ENCODE measurements at regions not wholly inside any gene's neighbourhood (a gene's known extent, or its start where the extent isn't known, plus 50 kb on each side); places are given as distances from the start of the nearest gene placed in this dataset.

DNA sequence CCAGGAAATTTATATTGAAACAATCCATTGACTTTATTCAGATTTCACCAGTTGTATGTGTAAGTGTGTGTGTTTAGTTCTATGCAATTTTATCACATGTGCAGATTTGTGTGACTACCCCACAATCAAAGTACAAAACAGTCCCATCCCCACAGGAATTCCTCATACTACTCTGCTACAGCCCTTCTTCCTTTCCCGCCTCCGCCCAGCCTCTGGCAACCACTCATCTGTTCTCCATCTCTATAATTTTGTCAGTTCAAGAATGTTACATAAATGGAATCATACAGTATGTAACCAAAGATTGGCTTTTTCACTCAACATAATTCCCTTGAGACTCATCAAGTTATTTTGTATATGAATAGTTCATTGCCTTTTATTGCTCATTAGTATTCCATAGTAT lies 289.1 kb downstream of the GADD45G start:
- Histone ChIP-seq H3K9me3 (ENCODE audit: insufficient read depth, low read length) (no peaks in the 10 kb centered on the region), H3K4me1 (ENCODE audit: insufficient read depth, insufficient read length) (no peaks in the 10 kb centered on the region)

GRCh38 chr9:89896806-89897340 lies 292.1 kb downstream of the GADD45G start:
- Histone ChIP-seq H3K9ac (ENCODE audit: insufficient read length, low read depth) (no peak overlapping the region), H3K4me1 (ENCODE audit: insufficient read depth, insufficient read length) (no peaks in the 10 kb centered on the region), H3K27me3 (ENCODE audit: insufficient read depth, insufficient read length) (no peaks in the 10 kb centered on the region), H3K4me3 (ENCODE audit: insufficient read length, low read depth) (no peak overlapping the region), H3K36me3 (ENCODE audit: insufficient read depth, insufficient read length, low read length) (no peaks in the 10 kb centered on the region), H3K9me3 (ENCODE audit: insufficient read depth, low read length) (no peaks in the 10 kb centered on the region)
- DNase-seq (ENCODE audit: low read depth, low spot score) = no peak
- no peak for TF ChIP-seq SUZ12 (IDR thresholded peaks at IDR 0.05; ENCODE audit: extremely low read depth, insufficient read depth, insufficient read length)
- TF ChIP-seq YY1 (IDR thresholded peaks at IDR 0.05; ENCODE audit: insufficient read depth, insufficient read length) = no peak
- TF ChIP-seq ZNF274 (IDR thresholded peaks at IDR 0.05; ENCODE audit: low read depth, low read length) = no peak

More for the DNA sequence above, 289.1 kb downstream of the GADD45G start:
- DNase-seq (ENCODE audit: low read depth, low spot score) = no peak
- no peak for TF ChIP-seq SUZ12 (IDR thresholded peaks at IDR 0.05; ENCODE audit: extremely low read depth, insufficient read depth, insufficient read length)
- TF ChIP-seq YY1 (IDR thresholded peaks at IDR 0.05; ENCODE audit: insufficient read depth, insufficient read length) = no peak
- no peak for TF ChIP-seq ZNF274 (IDR thresholded peaks at IDR 0.05; ENCODE audit: low read depth, low read length)
- no peaks in the 10 kb centered on the region for H3K27me3 ChIP-seq (ENCODE audit: insufficient read depth, insufficient read length)
- no peak overlapping the region for H3K4me3 ChIP-seq (ENCODE audit: insufficient read length, low read depth)
- H3K9ac ChIP-seq (ENCODE audit: insufficient read length, low read depth) = no peak overlapping the region
- no peaks in the 10 kb centered on the region for H3K36me3 ChIP-seq (ENCODE audit: insufficient read depth, insufficient read length, low read length)

DNA sequence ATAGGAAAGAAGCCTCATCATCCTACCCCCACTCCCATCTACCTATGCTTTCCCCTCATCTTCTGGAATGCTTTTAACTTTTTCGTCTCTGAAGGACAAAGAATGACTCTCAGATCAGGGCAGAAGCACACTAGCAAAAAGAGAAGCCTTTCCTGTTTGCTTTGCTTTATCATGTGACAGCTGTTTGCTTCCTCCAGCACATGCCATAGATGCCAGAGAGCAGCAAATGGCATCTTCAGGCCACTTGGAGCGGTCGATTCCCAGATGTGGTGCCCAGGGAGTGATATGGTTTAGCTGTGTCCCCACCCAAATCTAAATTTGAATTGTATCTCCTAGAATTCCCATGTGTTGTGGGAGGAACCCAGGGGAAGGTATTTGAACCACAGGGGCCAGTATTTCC lies 294.8 kb downstream of the GADD45G start:
- H3K4me3 ChIP-seq (ENCODE audit: insufficient read length, low read depth) = no peak overlapping the region
- H3K27me3 ChIP-seq (ENCODE audit: insufficient read depth, insufficient read length) = no peaks in the 10 kb centered on the region
- no peak for DNase-seq (ENCODE audit: low read depth, low spot score)
- H3K4me1 ChIP-seq (ENCODE audit: insufficient read depth, insufficient read length) = no peaks in the 10 kb centered on the region
- no peaks in the 10 kb centered on the region for H3K36me3 ChIP-seq (ENCODE audit: insufficient read depth, insufficient read length, low read length)
- no peak for TF ChIP-seq ZNF274 (IDR thresholded peaks at IDR 0.05; ENCODE audit: low read depth, low read length)
- no peak for TF ChIP-seq SUZ12 (IDR thresholded peaks at IDR 0.05; ENCODE audit: extremely low read depth, insufficient read depth, insufficient read length)
- no peak for TF ChIP-seq YY1 (IDR thresholded peaks at IDR 0.05; ENCODE audit: insufficient read depth, insufficient read length)
- H3K9ac ChIP-seq (ENCODE audit: insufficient read length, low read depth) = no peak overlapping the region
- H3K9me3 ChIP-seq (ENCODE audit: insufficient read depth, low read length) = no peaks in the 10 kb centered on the region

- Histone ChIP-seq H3K4me1 (ENCODE audit: insufficient read depth, insufficient read length) (peaks cover 6% of the 10 kb centered on the region), H3K36me3 (ENCODE audit: insufficient read depth, insufficient read length, low read length) (no peaks in the 10 kb centered on the region), H3K9ac (ENCODE audit: insufficient read length, low read depth) (no peak overlapping the region), H3K27me3 (ENCODE audit: insufficient read depth, insufficient read length) (no peaks in the 10 kb centered on the region), H3K4me3 (ENCODE audit: insufficient read length, low read depth) (no peak overlapping the region), H3K9me3 (ENCODE audit: insufficient read depth, low read length) (no peaks in the 10 kb centered on the region)
- TF ChIP-seq YY1 (IDR thresholded peaks at IDR 0.05; ENCODE audit: insufficient read depth, insufficient read length) (no peak), SUZ12 (IDR thresholded peaks at IDR 0.05; ENCODE audit: extremely low read depth, insufficient read depth, insufficient read length) (no peak), ZNF274 (IDR thresholded peaks at IDR 0.05; ENCODE audit: low read depth, low read length) (no peak)
- DNase-seq (ENCODE audit: low read depth, low spot score) = no peak
Measured at GRCh38 chr9:89901920-89902319, 297.1 kb downstream of the GADD45G start.

DNA sequence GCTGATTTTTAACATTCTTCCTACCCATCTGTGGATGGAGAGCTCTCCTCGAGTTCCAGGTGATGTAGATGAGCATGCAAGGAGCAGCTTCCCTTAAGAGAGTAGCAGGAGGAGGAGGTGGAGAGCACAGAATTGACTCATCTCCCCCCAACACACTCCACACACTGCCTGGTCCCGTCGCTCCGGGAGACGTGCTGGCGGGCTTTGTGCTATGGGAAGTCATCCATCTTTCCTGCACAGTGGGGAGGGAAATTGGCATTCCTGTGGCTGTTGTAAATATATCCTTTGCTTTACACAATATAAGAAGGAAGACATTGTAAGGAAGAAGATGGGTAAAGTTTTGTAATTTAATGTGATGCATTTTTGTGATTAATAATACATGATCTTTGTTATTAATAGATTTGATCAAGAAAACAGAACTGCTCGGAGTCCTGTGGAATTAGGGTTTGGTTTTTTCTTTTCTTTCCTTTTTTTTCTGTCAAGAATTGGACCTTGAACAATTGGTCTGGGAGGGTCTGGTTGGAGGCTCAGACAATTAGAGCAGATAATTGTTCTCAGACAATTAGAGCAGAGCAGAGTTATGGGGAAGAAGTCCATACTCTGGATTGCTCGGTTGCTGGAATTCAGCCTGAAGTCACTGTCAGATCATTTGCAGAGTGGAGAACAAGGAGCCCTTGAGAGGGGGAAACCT lies 297.8 kb downstream of the GADD45G start:
- H3K9ac ChIP-seq (ENCODE audit: insufficient read length, low read depth) = no peak overlapping the region
- DNase-seq (ENCODE audit: low read depth, low spot score) = no peak
- H3K4me3 ChIP-seq (ENCODE audit: insufficient read length, low read depth) = no peak overlapping the region
- no peak for TF ChIP-seq SUZ12 (IDR thresholded peaks at IDR 0.05; ENCODE audit: extremely low read depth, insufficient read depth, insufficient read length)
- no peak for TF ChIP-seq ZNF274 (IDR thresholded peaks at IDR 0.05; ENCODE audit: low read depth, low read length)
- no peak for TF ChIP-seq YY1 (IDR thresholded peaks at IDR 0.05; ENCODE audit: insufficient read depth, insufficient read length)
- H3K4me1 ChIP-seq (ENCODE audit: insufficient read depth, insufficient read length) = peaks cover 6% of the 10 kb centered on the region
- no peaks in the 10 kb centered on the region for H3K27me3 ChIP-seq (ENCODE audit: insufficient read depth, insufficient read length)
- H3K36me3 ChIP-seq (ENCODE audit: insufficient read depth, insufficient read length, low read length) = no peaks in the 10 kb centered on the region
- no peaks in the 10 kb centered on the region for H3K9me3 ChIP-seq (ENCODE audit: insufficient read depth, low read length)

- no peak for TF ChIP-seq ZNF274 (IDR thresholded peaks at IDR 0.05; ENCODE audit: low read depth, low read length)
- TF ChIP-seq YY1 (IDR thresholded peaks at IDR 0.05; ENCODE audit: insufficient read depth, insufficient read length) = no peak
- H3K9ac ChIP-seq (ENCODE audit: insufficient read length, low read depth) = no peak overlapping the region
- no peak for DNase-seq (ENCODE audit: low read depth, low spot score)
- peaks cover 6% of the 10 kb centered on the region for H3K4me1 ChIP-seq (ENCODE audit: insufficient read depth, insufficient read length)
- H3K4me3 ChIP-seq (ENCODE audit: insufficient read length, low read depth) = no peak overlapping the region
- H3K36me3 ChIP-seq (ENCODE audit: insufficient read depth, insufficient read length, low read length) = no peaks in the 10 kb centered on the region
- H3K9me3 ChIP-seq (ENCODE audit: insufficient read depth, low read length) = no peaks in the 10 kb centered on the region
- no peaks in the 10 kb centered on the region for H3K27me3 ChIP-seq (ENCODE audit: insufficient read depth, insufficient read length)
Measured at GRCh38 chr9:89903141-89903475, 298.3 kb downstream of the GADD45G start.

DNA sequence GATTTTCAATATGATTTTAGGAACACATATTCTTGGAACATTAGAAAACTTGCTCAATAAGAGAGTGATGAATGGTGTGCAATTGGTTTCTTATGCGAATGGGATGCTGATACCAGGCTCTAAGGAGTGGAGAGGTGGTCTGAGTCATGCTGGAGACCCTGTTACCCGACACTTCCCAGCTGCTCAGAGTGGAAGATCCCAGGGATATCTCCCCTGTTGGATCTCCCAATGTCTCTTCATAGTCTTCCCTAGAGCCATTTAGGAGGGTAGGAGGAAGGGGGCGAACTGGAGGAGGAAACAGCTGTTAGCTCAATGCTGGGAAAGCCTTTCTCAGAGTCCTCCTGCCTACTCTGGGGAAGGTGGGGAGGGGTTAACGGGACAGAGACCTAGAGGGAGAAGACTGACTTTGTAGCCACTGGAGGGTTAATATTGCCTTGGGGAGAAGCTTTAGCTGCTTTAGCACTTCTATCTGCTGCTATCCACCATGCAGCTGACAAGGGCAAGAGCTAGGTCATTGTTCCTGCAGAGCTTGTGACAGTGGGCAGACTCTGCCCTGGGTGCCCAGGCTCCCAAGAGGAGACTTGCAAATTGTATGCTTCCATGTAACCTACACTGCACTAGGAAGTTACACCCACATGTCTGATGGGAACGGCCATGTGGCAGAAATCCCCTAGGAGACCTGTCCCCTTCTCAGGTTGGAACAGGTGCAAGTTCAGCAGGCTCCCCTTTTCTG lies 301.0 kb downstream of the GADD45G start:
- H3K4me1 ChIP-seq (ENCODE audit: insufficient read depth, insufficient read length) = peaks cover 6% of the 10 kb centered on the region
- no peaks in the 10 kb centered on the region for H3K9me3 ChIP-seq (ENCODE audit: insufficient read depth, low read length)
- H3K27me3 ChIP-seq (ENCODE audit: insufficient read depth, insufficient read length) = no peaks in the 10 kb centered on the region
- H3K36me3 ChIP-seq (ENCODE audit: insufficient read depth, insufficient read length, low read length) = no peaks in the 10 kb centered on the region
- H3K4me3 ChIP-seq (ENCODE audit: insufficient read length, low read depth) = no peak overlapping the region
- peak; percentile 46 for DNase-seq (ENCODE audit: low read depth, low spot score)
- TF ChIP-seq SUZ12 (IDR thresholded peaks at IDR 0.05; ENCODE audit: extremely low read depth, insufficient read depth, insufficient read length) = no peak
- TF ChIP-seq YY1 (IDR thresholded peaks at IDR 0.05; ENCODE audit: insufficient read depth, insufficient read length) = no peak
- TF ChIP-seq ZNF274 (IDR thresholded peaks at IDR 0.05; ENCODE audit: low read depth, low read length) = no peak
- H3K9ac ChIP-seq (ENCODE audit: insufficient read length, low read depth) = no peak overlapping the region
